OCI-LY1 (cell line): ENCODE measurements at regions not wholly inside any gene's neighbourhood (a gene's known extent, or its start where the extent isn't known, plus 50 kb on each side); places are given as distances from the start of the nearest gene placed in this dataset.

Experiments
- H2AFZ ChIP-seq: fragments of 200-600 bp; sonication (generic), shearing (Covaris generic); 2 replicates; pipeline ENCODE4 v1.6.0; 2014; ENCODE audit warnings: antibody characterized with exemption, mild to moderate bottlenecking, low read length
- H3F3A ChIP-seq: fragments of 200-600 bp; sonication (generic), shearing (Covaris generic); 2 replicates; pipeline ENCODE4 v1.6.0; 2014; ENCODE audit warnings: mild to moderate bottlenecking, antibody characterized with exemption, low read length, moderate library complexity; ENCODE audit not compliant: insufficient read depth
- H3K27ac ChIP-seq: fragments of 200-600 bp; sonication (generic); 2 replicates; pipeline ENCODE4 v1.5.1; 2014; ENCODE audit warnings: low read length, mixed run types, mild to moderate bottlenecking, low read depth; ENCODE audit not compliant: poor library complexity, severe bottlenecking
- H3K27me3 ChIP-seq: fragments of 200-600 bp; sonication (generic); 2 replicates; pipeline ENCODE4 v1.6.0; 2014; ENCODE audit warnings: antibody characterized with exemption, mild to moderate bottlenecking, low read length, moderate library complexity; ENCODE audit not compliant: insufficient read depth
- H3K36me3 ChIP-seq: fragments of 200-600 bp; sonication (generic); 2 replicates; pipeline ENCODE4 v1.6.1; 2014; ENCODE audit warnings: mild to moderate bottlenecking, antibody characterized with exemption, low read length, moderate library complexity, mixed read lengths; ENCODE audit not compliant: insufficient read depth
- H3K4me1 ChIP-seq: fragments of 200-600 bp; sonication (generic); 2 replicates; pipeline ENCODE4 v1.5.1; 2014; ENCODE audit warnings: mild to moderate bottlenecking, low read length, moderate library complexity; ENCODE audit not compliant: insufficient read depth, severe bottlenecking
- H3K4me2 ChIP-seq: fragments of 200-600 bp; sonication (generic), shearing (Covaris generic); 2 replicates; pipeline ENCODE4 v1.6.1; 2014; ENCODE audit warnings: low read length
- H3K4me3 ChIP-seq: fragments of 200-600 bp; sonication (generic); 2 replicates; pipeline ENCODE4 v1.5.1; 2014; ENCODE audit warnings: low read length, low read depth, mild to moderate bottlenecking, mixed read lengths; ENCODE audit not compliant: poor library complexity, severe bottlenecking
- H3K79me2 ChIP-seq: fragments of 200-600 bp; shearing (Covaris generic); 2 replicates; pipeline ENCODE4 v1.6.1; 2016; ENCODE audit warnings: mixed run types, low read length, mixed read lengths; ENCODE audit not compliant: insufficient read depth
- H3K9ac ChIP-seq: fragments of 200-600 bp; sonication (generic), shearing (Covaris generic); 2 replicates; pipeline ENCODE4 v1.6.1; 2014; ENCODE audit warnings: mild to moderate bottlenecking, low read length, mixed read lengths
- H3K9me2 ChIP-seq: fragments of 200-600 bp; sonication (generic), shearing (Covaris generic); 2 replicates; pipeline ENCODE4 v1.6.1; 2014; ENCODE audit warnings: low read depth, mild to moderate bottlenecking, low read length, mixed read lengths
- H3K9me3 ChIP-seq: fragments of 200-600 bp; shearing (Covaris generic); 2 replicates; pipeline ENCODE4 v1.6.1; 2014; ENCODE audit warnings: low read length, mixed read lengths
- H4K20me1 ChIP-seq: fragments of 200-600 bp; sonication (generic), shearing (Covaris generic); 2 replicates; pipeline ENCODE4 v1.6.0; 2016; ENCODE audit warnings: mild to moderate bottlenecking, low read length; ENCODE audit not compliant: insufficient read depth
- EZH2 ChIP-seq: fragments of 200-600 bp; sonication (generic), shearing (Covaris generic); IDR thresholded peaks from 2 replicates; pipeline ENCODE4 v1.8.0; 2017; ENCODE audit warnings: borderline replicate concordance, mixed run types, mild to moderate bottlenecking, antibody characterized with exemption, low read length, moderate library complexity, mixed read lengths
- TF ChIP-seq, protein P1 (sequence below): fragments of 200-600 bp; sonication (generic), shearing (Covaris generic); IDR thresholded peaks from 2 replicates; pipeline ENCODE4 v1.5.1; 2017; ENCODE audit warnings: mild to moderate bottlenecking, antibody characterized with exemption, low read length, moderate library complexity, mixed read lengths

DNA sequence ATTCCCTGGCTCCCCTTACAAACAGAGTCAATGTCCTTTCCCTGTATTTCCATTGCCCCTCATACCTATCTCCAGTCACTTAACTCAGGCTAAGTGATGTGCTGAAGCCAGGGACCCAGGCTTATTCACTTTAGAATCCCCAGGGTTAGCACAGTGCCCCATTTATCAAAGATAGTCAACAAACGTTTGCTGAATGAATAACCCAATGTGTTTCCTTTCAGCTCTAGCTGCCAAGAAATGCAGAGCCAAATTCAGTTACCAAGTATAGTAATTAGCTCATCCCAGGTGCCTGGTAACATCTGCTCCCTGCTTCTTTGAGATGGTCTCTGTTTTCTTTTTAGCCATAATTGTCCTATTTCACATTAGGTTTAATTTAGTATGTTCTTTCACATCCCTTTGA lies 189.5 kb downstream of the PHLDA1 start:
- no peak overlapping the region for H3K4me3 ChIP-seq
- no peak for TF ChIP-seq EZH2
- TF ChIP-seq, protein P1, sequence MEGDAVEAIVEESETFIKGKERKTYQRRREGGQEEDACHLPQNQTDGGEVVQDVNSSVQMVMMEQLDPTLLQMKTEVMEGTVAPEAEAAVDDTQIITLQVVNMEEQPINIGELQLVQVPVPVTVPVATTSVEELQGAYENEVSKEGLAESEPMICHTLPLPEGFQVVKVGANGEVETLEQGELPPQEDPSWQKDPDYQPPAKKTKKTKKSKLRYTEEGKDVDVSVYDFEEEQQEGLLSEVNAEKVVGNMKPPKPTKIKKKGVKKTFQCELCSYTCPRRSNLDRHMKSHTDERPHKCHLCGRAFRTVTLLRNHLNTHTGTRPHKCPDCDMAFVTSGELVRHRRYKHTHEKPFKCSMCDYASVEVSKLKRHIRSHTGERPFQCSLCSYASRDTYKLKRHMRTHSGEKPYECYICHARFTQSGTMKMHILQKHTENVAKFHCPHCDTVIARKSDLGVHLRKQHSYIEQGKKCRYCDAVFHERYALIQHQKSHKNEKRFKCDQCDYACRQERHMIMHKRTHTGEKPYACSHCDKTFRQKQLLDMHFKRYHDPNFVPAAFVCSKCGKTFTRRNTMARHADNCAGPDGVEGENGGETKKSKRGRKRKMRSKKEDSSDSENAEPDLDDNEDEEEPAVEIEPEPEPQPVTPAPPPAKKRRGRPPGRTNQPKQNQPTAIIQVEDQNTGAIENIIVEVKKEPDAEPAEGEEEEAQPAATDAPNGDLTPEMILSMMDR, result no peak
- H3K27me3 ChIP-seq, result no peaks in the 10 kb centered on the region
- H3K27ac ChIP-seq, result no peak overlapping the region
- H3K36me3 ChIP-seq, result no peaks in the 10 kb centered on the region
- H3K9me3 ChIP-seq, result no peaks in the 10 kb centered on the region
- no peaks in the 10 kb centered on the region for H3K4me1 ChIP-seq
- no peaks in the 10 kb centered on the region for H3K9me2 ChIP-seq
- no peak overlapping the region for H3K9ac ChIP-seq
- H3K4me2 ChIP-seq, result no peak overlapping the region
- no peak overlapping the region for H2AFZ ChIP-seq
- H3F3A ChIP-seq, result no peaks in the 10 kb centered on the region
- H3K79me2 ChIP-seq, result no peaks in the 10 kb centered on the region
- no peaks in the 10 kb centered on the region for H4K20me1 ChIP-seq

DNA sequence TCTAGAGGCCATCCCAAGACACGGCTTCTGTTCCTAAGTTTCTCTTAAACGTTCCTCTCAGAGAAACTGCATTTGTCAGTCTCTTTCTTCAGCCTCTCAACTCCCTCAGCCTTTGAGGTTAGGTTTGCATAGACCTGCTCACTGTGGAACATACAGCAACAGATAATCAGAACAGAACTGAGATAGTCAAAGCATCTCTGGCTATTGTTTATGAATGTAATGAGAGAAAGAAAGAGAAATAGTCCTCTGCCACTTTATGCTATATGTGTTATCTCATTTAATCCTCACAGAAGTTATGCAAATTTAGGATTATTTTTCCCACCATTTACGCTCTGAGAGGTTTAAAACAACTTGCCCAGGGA lies 190.6 kb downstream of the PHLDA1 start:
- Histone ChIP-seq H4K20me1 (no peaks in the 10 kb centered on the region), H3F3A (no peaks in the 10 kb centered on the region), H3K9me2 (no peaks in the 10 kb centered on the region), H3K4me2 (no peak overlapping the region), H3K9ac (no peak overlapping the region), H3K4me3 (no peak overlapping the region), H3K9me3 (no peaks in the 10 kb centered on the region), H3K27ac (no peak overlapping the region), H2AFZ (no peak overlapping the region), H3K79me2 (no peaks in the 10 kb centered on the region), H3K36me3 (no peaks in the 10 kb centered on the region), H3K4me1 (no peaks in the 10 kb centered on the region), H3K27me3 (no peaks in the 10 kb centered on the region)
- TF ChIP-seq, protein P1, result no peak
- TF ChIP-seq EZH2, result no peak

DNA sequence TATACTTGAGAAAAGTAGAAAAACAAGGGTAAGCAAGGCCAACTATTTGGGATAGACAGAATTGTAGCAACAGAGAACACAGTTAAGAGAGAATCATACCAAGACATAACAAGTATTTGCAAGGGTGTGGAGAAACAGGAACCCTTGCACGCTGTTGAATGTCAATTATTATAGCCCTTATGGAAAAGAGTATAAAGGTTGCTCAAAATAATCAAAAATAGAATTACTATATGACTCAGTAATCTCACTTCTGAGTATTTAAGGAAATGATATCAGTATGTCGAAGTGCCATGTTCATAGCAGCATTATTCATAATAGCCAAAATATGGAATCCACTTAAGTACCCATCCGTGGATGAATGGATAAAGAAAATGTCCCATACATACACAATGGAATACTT lies 193.3 kb downstream of the PHLDA1 start:
- no peak overlapping the region for H3K27ac ChIP-seq
- no peak overlapping the region for H3K4me3 ChIP-seq
- H3K9me2 ChIP-seq, result no peaks in the 10 kb centered on the region
- no peaks in the 10 kb centered on the region for H3K9me3 ChIP-seq
- no peaks in the 10 kb centered on the region for H3K36me3 ChIP-seq
- no peaks in the 10 kb centered on the region for H3K79me2 ChIP-seq
- no peak overlapping the region for H3K4me2 ChIP-seq
- no peak overlapping the region for H2AFZ ChIP-seq
- no peaks in the 10 kb centered on the region for H4K20me1 ChIP-seq
- TF ChIP-seq EZH2, result no peak
- TF ChIP-seq, protein P1, result no peak
- H3K27me3 ChIP-seq, result no peaks in the 10 kb centered on the region
- H3K4me1 ChIP-seq, result no peaks in the 10 kb centered on the region
- no peaks in the 10 kb centered on the region for H3F3A ChIP-seq
- no peak overlapping the region for H3K9ac ChIP-seq
